H1 (cell line): ENCODE measurements at regions not wholly inside any gene's neighbourhood (a gene's known extent, or its start where the extent isn't known, plus 50 kb on each side); places are given as distances from the start of the nearest gene placed in this dataset.

ENCODE experiments used
- CBX5 ChIP-seq: fragments of 300-800, 300-1000 bp; sonication (generic); IDR thresholded peaks from 2 replicates; pipeline ENCODE4 v1.7.1; 2016; ENCODE audit warnings: antibody characterized with exemption, low read length, low read depth
- CHD1 ChIP-seq: IDR thresholded peaks from 2 replicates; pipeline ENCODE4 v1.6.1; 2012; ENCODE audit warnings: low read depth, low read length, improper control_type of control experiment
- CHD2 ChIP-seq: IDR thresholded peaks from 2 replicates; pipeline ENCODE4 v1.6.1; 2012; ENCODE audit warnings: low read length, improper control_type of control experiment
- CTCF ChIP-seq, 3 experiments: IDR thresholded peaks; 1 replicate in 2 of 3; 2 replicates in 1 of 3; pipeline versions ENCODE4 v1.5.1 to v1.6.1; 2011; ENCODE audit warnings: low read length in 3 of 3, mild to moderate bottlenecking in 3 of 3, inconsistent platforms in 2 of 3, low read depth in 1 of 3, moderate library complexity in 1 of 3; ENCODE audit not compliant: insufficient read depth in 1 of 3; ENCODE audit errors: control extremely low read depth in 1 of 3
- GABPA ChIP-seq: IDR thresholded peaks from 2 replicates; pipeline ENCODE4 v1.6.1; 2011; ENCODE audit warnings: mild to moderate bottlenecking, low read length, moderate library complexity, borderline replicate concordance; ENCODE audit not compliant: insufficient read depth
- GTF2F1 ChIP-seq: IDR thresholded peaks from 2 replicates; pipeline ENCODE4 v1.6.1; 2012; ENCODE audit warnings: low read depth, low read length, improper control_type of control experiment, borderline replicate concordance
- NANOG ChIP-seq: IDR thresholded peaks from 2 replicates; pipeline ENCODE4 v1.6.1; 2011; ENCODE audit warnings: low read length, low read depth, mild to moderate bottlenecking, inconsistent platforms; ENCODE audit not compliant: insufficient read depth, poor library complexity, severe bottlenecking
- POLR2AphosphoS5 ChIP-seq: IDR thresholded peaks from 2 replicates; pipeline ENCODE4 v1.6.1; 2011; ENCODE audit warnings: low read depth, low read length
- RFX5 ChIP-seq: IDR thresholded peaks from 2 replicates; pipeline ENCODE4 v1.6.1; 2011; ENCODE audit warnings: low read depth, low read length, improper control_type of control experiment, borderline replicate concordance
- SAP30 ChIP-seq: fragments of 300-600 bp; sonication (generic); IDR thresholded peaks from 2 replicates; pipeline ENCODE4 v1.7.1; 2012; ENCODE audit warnings: low read length, moderate library complexity, mild to moderate bottlenecking, inconsistent platforms; ENCODE audit not compliant: insufficient read depth, insufficient replicate concordance
- USF2 ChIP-seq: IDR thresholded peaks from 2 replicates; pipeline ENCODE4 v1.6.1; 2011; ENCODE audit warnings: low read length, improper control_type of control experiment

- TF ChIP-seq CHD1 (no peak), CTCF (IDR thresholded peaks at IDR 0.05; ENCODE audit: control extremely low read depth in 1 of 3, insufficient read depth in 1 of 3, low read depth in 1 of 3, low read length in 3 of 3) (no peak), POLR2AphosphoS5 (no peak), USF2 (no peak), NANOG (no peak), SAP30 (no peak), GTF2F1 (no peak), CHD2 (no peak), CBX5 (no peak), GABPA (no peak), RFX5 (no peak)
These were observed 274.7 kb downstream of the ELAVL2 start for GRCh38 chr9:23551311-23551721.
